KMS-11 (cell line): ENCODE measurements at regions not wholly inside any gene's neighbourhood (a gene's known extent, or its start where the extent isn't known, plus 50 kb on each side); places are given as distances from the start of the nearest gene placed in this dataset.
"Not testable (repeated sequence)": the region's sequence is repeated elsewhere in the genome, so short reads cannot be mapped to it uniquely, and the experiment has no call there.

Experiments
- H2AFZ ChIP-seq: fragments of 200-600 bp; sonication (generic); 2 replicates; pipeline ENCODE4 v1.6.1; 2016; ENCODE audit warnings: antibody characterized with exemption, mixed run types, low read depth
- H3K27ac ChIP-seq: fragments of 200-600 bp; sonication (generic); 2 replicates; pipeline ENCODE4 v1.6.1; 2016; ENCODE audit warnings: mild to moderate bottlenecking, mixed run types
- H3K27me3 ChIP-seq: fragments of 200-600 bp; sonication (generic); 2 replicates; pipeline ENCODE4 v1.6.1; 2017; ENCODE audit warnings: mild to moderate bottlenecking, low read depth, mixed run types, moderate library complexity; ENCODE audit not compliant: insufficient read depth
- H3K36me3 ChIP-seq: fragments of 200-600 bp; sonication (generic); 2 replicates; pipeline ENCODE4 v1.6.1; 2017; ENCODE audit warnings: mild to moderate bottlenecking, mixed run types; ENCODE audit not compliant: insufficient read depth
- H3K4me1 ChIP-seq: fragments of 200-600 bp; sonication (generic); 2 replicates; pipeline ENCODE4 v1.6.1; 2016; ENCODE audit warnings: mild to moderate bottlenecking, low read depth, mixed run types; ENCODE audit not compliant: poor library complexity, severe bottlenecking
- H3K4me2 ChIP-seq: fragments of 200-600 bp; sonication (generic); 2 replicates; pipeline ENCODE4 v1.7.0; 2016; ENCODE audit warnings: mild to moderate bottlenecking, mixed run types
- H3K4me3 ChIP-seq: fragments of 200-600 bp; sonication (generic); IDR thresholded peaks from 2 replicates; pipeline ENCODE4 v1.6.1; 2017; ENCODE audit warnings: low read depth, low read length, mixed read lengths; ENCODE audit not compliant: insufficient read depth
- H3K79me2 ChIP-seq: fragments of 200-600 bp; sonication (generic); 2 replicates; pipeline ENCODE4 v1.6.1; 2016; ENCODE audit warnings: low read depth, mixed run types; ENCODE audit not compliant: insufficient read depth
- H3K9ac ChIP-seq: fragments of 200-600 bp; sonication (generic); 2 replicates; pipeline ENCODE4 v1.6.1; 2016; ENCODE audit warnings: mild to moderate bottlenecking, mixed run types
- H4K20me1 ChIP-seq: fragments of 200-600 bp; sonication (generic); 2 replicates; pipeline ENCODE4 v1.6.1; 2016; ENCODE audit warnings: mild to moderate bottlenecking, mixed run types; ENCODE audit not compliant: insufficient read depth
- CTCF ChIP-seq: fragments of 200-600 bp; sonication (generic); conservative IDR thresholded peaks from 2 replicates; pipeline ENCODE4 v1.6.1; 2017; ENCODE audit warnings: low read depth, mild to moderate bottlenecking, antibody characterized with exemption, low read length, moderate library complexity, mixed read lengths

- Histone ChIP-seq H3K4me2 (no peak overlapping the region), H3K27me3 (no peaks in the 10 kb centered on the region), H2AFZ (no peak overlapping the region), H4K20me1 (no peaks in the 10 kb centered on the region), H3K4me1 (peaks cover 23% of the 10 kb centered on the region), H3K4me3 (no peak overlapping the region), H3K36me3 (no peaks in the 10 kb centered on the region), H3K79me2 (no peaks in the 10 kb centered on the region), H3K27ac (no peak overlapping the region), H3K9ac (no peak overlapping the region)
- TF ChIP-seq CTCF, result no peak
These were observed 144.5 kb downstream of the CDH26 start for GRCh38 chr20:60102665-60103210.

- Histone ChIP-seq H3K4me2 (no peak overlapping the region), H2AFZ (no peak overlapping the region), H3K27me3 (no peaks in the 10 kb centered on the region)
These were observed 147.0 kb downstream of the CDH26 start for GRCh38 chr20:60104993-60105803.

GRCh38 chr20:60106186-60106585, 148.0 kb downstream of the CDH26 start:
- not testable (repeated sequence) for H3K79me2 ChIP-seq, H4K20me1 ChIP-seq, H3K4me3 ChIP-seq, H3K4me2 ChIP-seq, H3K9ac ChIP-seq, H2AFZ ChIP-seq, H3K36me3 ChIP-seq, H3K27me3 ChIP-seq
- H3K27ac ChIP-seq, result peak overlapping the region; percentile 16; the same call in 1 of the 2 replicates
- peaks cover 13% of the 10 kb centered on the region for H3K4me1 ChIP-seq

More at GRCh38 chr20:60104993-60105803, 147.0 kb downstream of the CDH26 start:
- Histone ChIP-seq H3K4me1 (peaks cover 23% of the 10 kb centered on the region), H3K79me2 (no peaks in the 10 kb centered on the region), H3K4me3 (no peak overlapping the region), H3K27ac (peak overlapping the region; percentile 16; the same call in 1 of the 2 replicates), H3K9ac (no peak overlapping the region), H4K20me1 (no peaks in the 10 kb centered on the region), H3K36me3 (no peaks in the 10 kb centered on the region)
- TF ChIP-seq CTCF, result no peak

GRCh38 chr20:60107621-60108390, 149.6 kb downstream of the CDH26 start:
- Histone ChIP-seq H3K4me1 (peaks cover 5% of the 10 kb centered on the region), H3K27me3 (no peaks in the 10 kb centered on the region), H3K79me2 (no peaks in the 10 kb centered on the region), H4K20me1 (no peaks in the 10 kb centered on the region), H3K9ac (no peak overlapping the region), H2AFZ (no peak overlapping the region), H3K27ac (no peak overlapping the region), H3K4me3 (no peak overlapping the region), H3K4me2 (no peak overlapping the region), H3K36me3 (no peaks in the 10 kb centered on the region)
- TF ChIP-seq CTCF, result no peak
